Large intestine (tissue), 3 donors: ENCODE measurements at regions not wholly inside any gene's neighbourhood (a gene's known extent, or its start where the extent isn't known, plus 50 kb on each side); places are given as distances from the start of the nearest gene placed in this dataset.
A peak's percentile ranks its signal among the peaks of the same experiment; 100 is the strongest.

Source experiments
- DNase-seq, 2 donors: peaks; one replicate each; pipeline versions ENCODE4 v3.0.0 to v3.0.0-alpha.2; 2013
- H3K27ac ChIP-seq: one replicate; pipeline ENCODE4 v1.5.1; 2013; ENCODE audit warnings: low read length
- H3K27me3 ChIP-seq: 2 replicates; pipeline ENCODE4 v1.6.1; 2013; ENCODE audit warnings: low read length; ENCODE audit not compliant: control insufficient read depth, insufficient read depth
- H3K36me3 ChIP-seq: 2 replicates; pipeline ENCODE4 v1.6.1; 2013; ENCODE audit warnings: low read length; ENCODE audit not compliant: control insufficient read depth, insufficient read depth
- H3K4me1 ChIP-seq: one replicate; pipeline ENCODE4 v1.6.1; 2013; ENCODE audit warnings: low read length; ENCODE audit not compliant: control insufficient read depth, insufficient read depth
- H3K4me3 ChIP-seq: one replicate; pipeline ENCODE4 v1.5.1; 2013; ENCODE audit warnings: low read length
- H3K9me3 ChIP-seq: one replicate; pipeline ENCODE4 v1.6.1; 2013; ENCODE audit warnings: mild to moderate bottlenecking, low read depth, low read length, moderate library complexity; ENCODE audit not compliant: control insufficient read depth
- WGBS: methylation state at CpG from one replicate; pipeline ENCODE4 v1.1.5; 2013; ENCODE audit warnings: low lambda C conversion rate; ENCODE audit not compliant: insufficient coverage; 5-methylcytosine and 5-hydroxymethylcytosine counted together

- no CpG with 5 or more reads among the region's 5 CpGs for WGBS
- Histone ChIP-seq H3K9me3 (no peaks in the 10 kb centered on the region), H3K4me1 (no peaks in the 10 kb centered on the region), H3K4me3 (no peak overlapping the region), H3K27me3 (no peaks in the 10 kb centered on the region), H3K36me3 (no peaks in the 10 kb centered on the region), H3K27ac (no peak overlapping the region)
- DNase-seq: no peak
Measured at GRCh38 chr2:64338910-64339500, 115.0 kb upstream of the LGALSL start.

DNA sequence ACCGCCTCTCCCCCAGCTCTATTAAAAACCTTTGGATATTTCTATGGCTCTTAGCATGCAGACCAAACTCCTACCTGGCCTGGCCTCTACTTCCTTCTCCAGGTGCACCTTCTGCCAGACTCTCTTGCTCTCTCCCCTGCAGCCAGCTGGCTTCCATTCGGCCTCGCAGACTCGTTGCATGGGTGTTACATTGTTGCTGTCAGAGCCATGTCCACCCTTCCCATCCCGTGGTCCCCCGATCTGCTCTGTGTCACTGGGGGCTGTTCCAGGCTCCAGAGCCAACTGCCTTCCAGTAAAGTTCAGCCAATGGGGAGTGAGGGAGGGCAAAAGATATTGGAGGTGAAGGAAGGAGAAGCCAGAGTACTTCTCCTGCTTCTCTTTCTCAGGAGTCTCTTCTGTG is 112.5 kb upstream of the LGALSL start:
- no peak for DNase-seq
- H3K4me3 ChIP-seq: no peak overlapping the region
- H3K4me1 ChIP-seq: no peaks in the 10 kb centered on the region
- H3K36me3 ChIP-seq: no peaks in the 10 kb centered on the region
- no peaks in the 10 kb centered on the region for H3K27me3 ChIP-seq
- no peaks in the 10 kb centered on the region for H3K9me3 ChIP-seq
- no peak overlapping the region for H3K27ac ChIP-seq
- no CpG with 5 or more reads among the region's 6 CpGs for WGBS

DNA sequence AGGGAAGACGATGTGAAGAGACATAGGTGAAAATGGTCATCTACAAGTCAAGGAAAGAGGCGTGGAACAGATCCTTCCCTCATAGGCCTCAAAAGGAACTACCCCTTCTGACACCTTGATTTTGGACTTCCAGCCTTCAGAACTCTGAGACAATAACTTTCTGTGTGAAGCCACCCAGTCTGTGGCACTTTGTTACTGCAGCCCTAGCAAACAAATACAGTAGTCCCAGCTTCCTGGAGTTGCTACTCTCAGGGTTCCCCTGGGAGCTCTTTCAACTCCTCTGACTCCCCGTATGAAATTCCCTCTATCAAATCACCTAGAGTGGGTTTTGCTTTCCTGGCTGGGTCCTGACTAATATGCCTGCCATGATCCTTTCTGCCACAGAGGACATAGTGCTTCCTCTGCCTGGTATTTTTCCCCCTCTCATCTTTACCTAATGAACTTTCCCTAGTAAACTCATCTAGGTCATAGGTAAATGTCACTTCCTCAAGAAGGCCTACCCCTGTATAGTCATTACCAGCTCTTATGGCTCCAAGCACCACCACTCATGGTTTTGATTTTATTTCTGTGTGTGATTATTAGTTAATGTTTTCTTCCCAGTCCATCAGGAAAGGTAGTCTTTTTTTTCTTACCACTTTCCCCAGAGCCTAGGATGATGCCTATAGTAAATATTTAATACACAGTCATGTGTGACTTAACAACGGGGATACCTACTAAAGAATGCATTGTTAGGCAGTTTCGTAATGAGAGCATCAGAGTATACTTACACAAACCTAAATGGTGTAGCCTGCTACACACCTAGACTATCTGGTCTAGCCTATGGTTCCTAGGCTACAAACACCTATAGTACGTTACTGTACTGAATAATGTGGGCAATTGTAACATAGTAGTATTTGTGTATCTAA is 111.5 kb upstream of the LGALSL start:
- no peaks in the 10 kb centered on the region for H3K36me3 ChIP-seq
- no peak overlapping the region for H3K4me3 ChIP-seq
- H3K27me3 ChIP-seq: no peaks in the 10 kb centered on the region
- DNase-seq: no peak
- no peak overlapping the region for H3K27ac ChIP-seq
- 87% methylated on average over 3 of the region's 6 CpGs for WGBS
- H3K9me3 ChIP-seq: no peaks in the 10 kb centered on the region
- no peaks in the 10 kb centered on the region for H3K4me1 ChIP-seq

DNA sequence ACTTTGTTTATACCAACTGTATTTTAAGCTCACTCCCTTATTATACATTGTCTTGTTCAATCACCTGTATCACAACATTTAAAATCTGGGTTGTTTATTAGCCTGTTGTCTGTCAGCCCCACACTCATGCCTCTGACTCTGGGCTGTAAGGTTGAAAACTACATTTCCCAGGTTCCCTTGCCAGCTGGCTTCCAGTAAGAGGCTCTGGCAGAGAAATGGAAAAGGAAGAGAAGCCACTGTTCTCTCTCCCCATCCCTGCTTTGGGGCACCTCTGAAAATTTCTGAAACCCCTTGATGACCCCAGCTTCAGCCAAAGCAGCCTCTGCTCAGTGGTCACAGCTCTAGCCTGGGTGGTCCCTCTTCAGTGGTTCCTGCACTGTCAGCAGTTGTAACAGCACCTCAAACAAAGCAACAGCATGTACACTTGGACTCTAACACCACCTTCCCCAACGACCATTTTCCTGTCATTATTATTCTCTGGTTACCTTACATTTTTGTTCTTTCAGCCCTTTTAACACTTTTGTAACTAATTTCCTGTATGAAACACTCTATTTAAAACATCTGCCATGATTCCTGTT is 108.9 kb upstream of the LGALSL start:
- no peak overlapping the region for H3K27ac ChIP-seq
- no peaks in the 10 kb centered on the region for H3K9me3 ChIP-seq
- no peaks in the 10 kb centered on the region for H3K36me3 ChIP-seq
- no peaks in the 10 kb centered on the region for H3K27me3 ChIP-seq
- 0% methylated on average over 1 of the region's 1 CpG for WGBS
- no peak for DNase-seq
- H3K4me3 ChIP-seq: no peak overlapping the region
- no peaks in the 10 kb centered on the region for H3K4me1 ChIP-seq

DNA sequence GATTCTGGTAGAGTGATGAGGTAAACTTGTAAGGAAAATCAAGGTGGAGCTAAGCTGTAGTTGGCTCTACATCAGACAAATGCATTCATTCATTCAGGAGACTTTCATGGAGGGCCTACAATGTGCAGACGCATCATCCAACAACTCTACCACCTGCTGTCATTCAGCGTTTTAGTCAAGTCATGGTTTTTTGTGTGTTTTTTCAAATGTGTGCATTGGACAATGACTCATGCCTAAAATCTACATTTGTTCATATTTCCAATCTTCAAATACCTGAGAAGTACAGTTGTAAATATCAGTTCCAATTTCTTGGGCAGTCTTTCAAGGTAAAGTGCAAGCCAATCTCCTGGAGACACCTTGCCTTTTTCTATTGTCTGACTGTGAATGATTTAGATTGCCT is 108.0 kb upstream of the LGALSL start:
- no peak overlapping the region for H3K27ac ChIP-seq
- no peaks in the 10 kb centered on the region for H3K4me1 ChIP-seq
- H3K36me3 ChIP-seq: no peaks in the 10 kb centered on the region
- DNase-seq: no peak
- no peak overlapping the region for H3K4me3 ChIP-seq
- no CpG with 5 or more reads among the region's 2 CpGs for WGBS
- no peaks in the 10 kb centered on the region for H3K9me3 ChIP-seq
- H3K27me3 ChIP-seq: no peaks in the 10 kb centered on the region

GRCh38 chr2:64348386-64349130 is 105.4 kb upstream of the LGALSL start:
- DNase-seq: peak in 1 of 2 donors; percentile 42
- no peaks in the 10 kb centered on the region for H3K36me3 ChIP-seq
- H3K27ac ChIP-seq: no peak overlapping the region
- no peaks in the 10 kb centered on the region for H3K9me3 ChIP-seq
- H3K27me3 ChIP-seq: no peaks in the 10 kb centered on the region
- 14% methylated on average over 1 of the region's 6 CpGs for WGBS
- no peaks in the 10 kb centered on the region for H3K4me1 ChIP-seq
- H3K4me3 ChIP-seq: no peak overlapping the region

DNA sequence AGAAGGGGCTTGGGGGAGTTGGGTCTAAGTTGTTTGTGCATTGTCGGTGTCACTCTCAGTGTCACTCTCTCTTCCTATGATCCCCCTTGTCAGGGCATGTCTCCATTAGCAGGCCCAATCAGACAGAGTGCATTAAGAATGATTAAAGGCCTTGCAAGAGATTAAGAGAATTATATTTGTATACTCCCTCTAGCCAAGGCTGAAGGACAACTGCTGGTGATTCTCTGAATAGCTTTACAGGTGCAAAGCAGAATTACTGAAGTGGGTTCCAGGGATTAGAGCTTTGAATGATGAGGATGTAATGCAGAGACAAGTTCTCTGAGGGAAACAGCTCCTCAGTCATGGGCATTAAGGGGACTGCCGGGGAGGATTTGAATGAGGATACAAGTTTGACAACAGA is 104.8 kb upstream of the LGALSL start:
- 67% methylated on average over 1 of the region's 2 CpGs for WGBS
- Histone ChIP-seq H3K36me3 (no peaks in the 10 kb centered on the region), H3K4me1 (no peaks in the 10 kb centered on the region), H3K27ac (no peak overlapping the region), H3K9me3 (no peaks in the 10 kb centered on the region), H3K4me3 (no peak overlapping the region), H3K27me3 (no peaks in the 10 kb centered on the region)
- DNase-seq: no peak

- no peaks in the 10 kb centered on the region for H3K27me3 ChIP-seq
Measured at GRCh38 chr2:64350996-64351395, 103.0 kb upstream of the LGALSL start.

DNA sequence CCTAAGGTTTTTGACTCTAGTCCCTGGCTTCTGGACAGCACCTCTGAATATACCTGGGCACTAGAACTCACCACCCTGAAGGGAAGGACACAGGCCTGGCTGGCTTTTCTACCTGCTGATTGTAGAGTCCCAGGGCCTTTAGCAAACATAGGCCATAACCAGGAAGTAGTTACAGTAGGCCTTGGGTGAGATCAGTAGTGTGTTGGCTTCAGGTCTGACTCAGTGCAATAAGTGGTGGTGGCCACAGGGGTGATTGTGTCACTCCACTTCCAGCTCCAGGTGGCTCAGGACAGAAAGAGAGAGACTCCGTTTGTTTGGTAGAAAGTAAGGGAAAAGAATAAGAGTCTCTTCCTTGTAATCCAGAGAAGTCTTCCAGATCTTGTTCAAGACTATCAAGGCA is 101.7 kb upstream of the LGALSL start:
- WGBS: no CpG with 5 or more reads among the region's 1 CpG
- no peak for DNase-seq
- no peak overlapping the region for H3K27ac ChIP-seq
- no peaks in the 10 kb centered on the region for H3K4me1 ChIP-seq
- H3K27me3 ChIP-seq: no peaks in the 10 kb centered on the region
- no peaks in the 10 kb centered on the region for H3K36me3 ChIP-seq
- H3K4me3 ChIP-seq: no peak overlapping the region
- no peaks in the 10 kb centered on the region for H3K9me3 ChIP-seq

More at GRCh38 chr2:64350996-64351395, 103.0 kb upstream of the LGALSL start:
- WGBS: no CpG with 5 or more reads among the region's 2 CpGs
- no peak overlapping the region for H3K27ac ChIP-seq
- no peaks in the 10 kb centered on the region for H3K36me3 ChIP-seq
- no peak overlapping the region for H3K4me3 ChIP-seq
- DNase-seq: no peak
- no peaks in the 10 kb centered on the region for H3K4me1 ChIP-seq
- no peaks in the 10 kb centered on the region for H3K9me3 ChIP-seq
